GM12864 (cell line): ENCODE measurements at regions not wholly inside any gene's neighbourhood (a gene's known extent, or its start where the extent isn't known, plus 50 kb on each side); places are given as distances from the start of the nearest gene placed in this dataset.

Source experiments
- DNase-seq: peaks from one replicate; pipeline ENCODE4 v3.0.0-alpha.2; 2011; ENCODE audit warnings: low read depth
- H3K4me3 ChIP-seq: 2 replicates; pipeline ENCODE4 v1.5.1; 2011; ENCODE audit warnings: mild to moderate bottlenecking, low read depth, low read length, control low read depth
- TF ChIP-seq, protein P1 (sequence below): IDR thresholded peaks from 2 replicates; pipeline ENCODE4 v1.5.1; 2011; ENCODE audit warnings: low read depth, mild to moderate bottlenecking, moderate library complexity, low read length, control low read depth, inconsistent platforms; ENCODE audit errors: missing control alignments

GRCh38 chr1:60229821-60230220, 156.3 kb upstream of the C1orf87 start:
- H3K4me3 ChIP-seq = no peak overlapping the region
- no peak for DNase-seq
- TF ChIP-seq, protein P1, sequence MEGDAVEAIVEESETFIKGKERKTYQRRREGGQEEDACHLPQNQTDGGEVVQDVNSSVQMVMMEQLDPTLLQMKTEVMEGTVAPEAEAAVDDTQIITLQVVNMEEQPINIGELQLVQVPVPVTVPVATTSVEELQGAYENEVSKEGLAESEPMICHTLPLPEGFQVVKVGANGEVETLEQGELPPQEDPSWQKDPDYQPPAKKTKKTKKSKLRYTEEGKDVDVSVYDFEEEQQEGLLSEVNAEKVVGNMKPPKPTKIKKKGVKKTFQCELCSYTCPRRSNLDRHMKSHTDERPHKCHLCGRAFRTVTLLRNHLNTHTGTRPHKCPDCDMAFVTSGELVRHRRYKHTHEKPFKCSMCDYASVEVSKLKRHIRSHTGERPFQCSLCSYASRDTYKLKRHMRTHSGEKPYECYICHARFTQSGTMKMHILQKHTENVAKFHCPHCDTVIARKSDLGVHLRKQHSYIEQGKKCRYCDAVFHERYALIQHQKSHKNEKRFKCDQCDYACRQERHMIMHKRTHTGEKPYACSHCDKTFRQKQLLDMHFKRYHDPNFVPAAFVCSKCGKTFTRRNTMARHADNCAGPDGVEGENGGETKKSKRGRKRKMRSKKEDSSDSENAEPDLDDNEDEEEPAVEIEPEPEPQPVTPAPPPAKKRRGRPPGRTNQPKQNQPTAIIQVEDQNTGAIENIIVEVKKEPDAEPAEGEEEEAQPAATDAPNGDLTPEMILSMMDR = no peak

GRCh38 chr1:60228041-60228491, 154.5 kb upstream of the C1orf87 start:
- TF ChIP-seq, protein P1 = no peak
- no peak for DNase-seq
- H3K4me3 ChIP-seq = no peak overlapping the region

GRCh38 chr1:60227601-60228000, 154.0 kb upstream of the C1orf87 start:
- TF ChIP-seq, protein P1 = no peak
- DNase-seq = no peak
- no peak overlapping the region for H3K4me3 ChIP-seq

DNA sequence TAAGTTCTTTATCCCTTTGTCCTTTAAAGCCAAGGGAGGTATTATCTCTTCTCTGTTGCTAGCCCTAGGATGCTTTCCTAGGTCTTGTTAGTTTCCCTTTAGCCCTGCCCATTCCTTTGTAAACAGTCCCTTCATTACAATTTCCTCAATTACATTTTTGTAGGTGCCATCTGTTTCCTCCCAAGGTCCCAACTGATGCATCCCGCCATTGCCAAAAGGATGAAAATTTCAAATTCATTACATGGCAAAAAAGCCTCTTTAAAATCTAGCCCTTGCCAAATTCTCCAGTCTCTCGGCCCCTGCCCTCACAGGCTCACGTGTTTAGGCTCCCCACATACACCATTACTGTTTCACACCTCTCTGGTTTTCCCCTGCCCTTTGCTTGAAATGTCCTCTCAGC, 151.9 kb upstream of the C1orf87 start:
- H3K4me3 ChIP-seq = no peak overlapping the region
- TF ChIP-seq, protein P1 = no peak
- DNase-seq = no peak

GRCh38 chr1:60224523-60224922, 151.0 kb upstream of the C1orf87 start:
- H3K4me3 ChIP-seq = no peak overlapping the region
- TF ChIP-seq, protein P1 = no peak
- no peak for DNase-seq

DNA sequence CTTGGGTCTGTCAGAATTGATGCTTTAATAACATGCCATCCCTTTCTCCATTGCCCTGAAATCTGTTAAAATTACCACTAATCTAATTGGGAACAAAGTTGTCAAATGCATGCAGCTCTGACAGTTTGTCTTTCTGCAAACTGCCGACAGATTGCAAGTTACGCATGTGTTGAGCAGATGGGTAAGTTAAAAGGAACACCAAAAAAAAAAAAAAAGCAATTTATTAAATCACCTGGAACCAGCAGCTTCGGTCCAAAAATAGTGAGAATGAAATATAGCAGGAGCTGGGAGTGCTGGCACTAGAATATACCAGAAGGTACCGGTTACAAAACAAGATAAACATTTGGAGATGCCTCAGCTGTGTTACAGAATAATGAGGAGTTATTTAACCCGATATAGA, 149.6 kb upstream of the C1orf87 start:
- TF ChIP-seq, protein P1 = no peak
- no peak overlapping the region for H3K4me3 ChIP-seq
- DNase-seq = no peak

DNA sequence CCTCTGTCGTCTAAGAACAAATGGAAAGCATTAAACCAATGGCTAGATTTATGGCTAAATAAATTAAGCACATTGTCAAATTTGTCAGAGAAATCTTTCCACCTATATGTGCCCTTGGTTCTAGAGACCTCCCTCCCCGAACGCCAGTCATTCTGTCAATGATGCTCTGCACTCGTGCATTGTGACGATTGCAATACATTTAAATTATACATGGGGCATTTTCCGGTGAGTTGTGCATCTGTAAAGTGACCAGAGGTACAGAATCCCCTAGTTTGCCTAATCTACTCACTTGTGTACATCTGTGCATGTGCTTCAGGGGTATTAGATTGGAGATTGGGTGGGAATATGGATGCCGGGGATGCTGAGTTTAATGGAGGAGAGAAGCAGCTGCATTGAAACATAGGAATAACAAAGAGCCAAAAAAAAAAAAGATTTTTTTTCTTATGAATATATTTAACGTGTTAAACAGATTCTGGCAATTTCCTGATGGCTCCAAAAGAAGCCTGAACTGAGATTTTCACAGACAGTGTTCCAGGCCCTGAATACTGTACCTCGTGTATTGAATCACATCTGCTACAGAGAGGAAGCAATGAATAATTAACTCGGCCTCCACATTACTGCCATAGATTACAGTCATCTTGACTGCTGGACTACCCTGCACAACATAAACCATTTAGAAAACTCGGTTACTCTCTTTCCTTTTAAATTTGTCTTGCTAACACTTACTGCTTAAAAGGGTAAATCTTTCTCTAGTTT, 149.0 kb upstream of the C1orf87 start:
- H3K4me3 ChIP-seq = no peak overlapping the region
- TF ChIP-seq, protein P1 = no peak
- no peak for DNase-seq
